B cell (primary cell): ENCODE measurements at regions not wholly inside any gene's neighbourhood (a gene's known extent, or its start where the extent isn't known, plus 50 kb on each side); places are given as distances from the start of the nearest gene placed in this dataset.

Experiments
- CTCF ChIP-seq: fragments of 200-600 bp; IDR thresholded peaks from one replicate; pipeline ENCODE4 v1.8.0; 2022; ENCODE audit warnings: antibody characterized with exemption, mild to moderate bottlenecking
- EZH2 ChIP-seq: IDR thresholded peaks from 2 replicates; pipeline ENCODE4 v1.6.1; 2012; ENCODE audit warnings: borderline replicate concordance, low read depth, mild to moderate bottlenecking, moderate library complexity, low read length; ENCODE audit not compliant: insufficient read depth, poor library complexity, severe bottlenecking

- TF ChIP-seq CTCF = no peak
- TF ChIP-seq EZH2 = no peak
These were observed 71.7 kb upstream of the CCDC196 start for GRCh38 chr14:66414511-66414910.
